Right forelimb (tissue), 1 donor: ENCODE measurements at regions not wholly inside any gene's neighbourhood (a gene's known extent, or its start where the extent isn't known, plus 50 kb on each side); places are given as distances from the start of the nearest gene placed in this dataset.

Experiments
- DNase-seq: peaks from one replicate; pipeline ENCODE4 v3.0.0-alpha.2; 2018

GRCh38 chr10:83592337-83592935 lies 546.9 kb upstream of the GHITM start:
- no peak for DNase-seq

- DNase-seq = no peak
Measured at GRCh38 chr10:83603708-83604107, 535.6 kb upstream of the GHITM start.

- no peak for DNase-seq
Measured at GRCh38 chr10:83605783-83606630, 533.3 kb upstream of the GHITM start.

- no peak for DNase-seq
Measured at GRCh38 chr10:83607959-83608745, 531.2 kb upstream of the GHITM start.

- DNase-seq = no peak
Measured at GRCh38 chr10:83612050-83612449, 527.3 kb upstream of the GHITM start.

GRCh38 chr10:83612746-83613145 lies 526.6 kb upstream of the GHITM start:
- DNase-seq = no peak

- no peak for DNase-seq
Measured at GRCh38 chr10:83617172-83617571, 522.1 kb upstream of the GHITM start.

- no peak for DNase-seq
Measured at GRCh38 chr10:83617692-83618545, 521.4 kb upstream of the GHITM start.

- no peak for DNase-seq
Measured at GRCh38 chr10:83625831-83626360, 513.4 kb upstream of the GHITM start.

GRCh38 chr10:83632701-83633100 lies 506.6 kb upstream of the GHITM start:
- DNase-seq = no peak

GRCh38 chr10:83633547-83633946 lies 505.8 kb upstream of the GHITM start:
- no peak for DNase-seq

- no peak for DNase-seq
Measured at GRCh38 chr10:83636826-83637225, 502.5 kb upstream of the GHITM start.

GRCh38 chr10:83647526-83647925 lies 491.8 kb upstream of the GHITM start:
- no peak for DNase-seq

GRCh38 chr10:83648201-83648600 lies 491.1 kb upstream of the GHITM start:
- DNase-seq = no peak

GRCh38 chr10:83649471-83649870 lies 489.8 kb upstream of the GHITM start:
- no peak for DNase-seq

- DNase-seq = no peak
Measured at GRCh38 chr10:83654689-83655088, 484.6 kb upstream of the GHITM start.

GRCh38 chr10:83656924-83657323 lies 482.4 kb upstream of the GHITM start:
- no peak for DNase-seq

GRCh38 chr10:83657487-83657886 lies 481.8 kb upstream of the GHITM start:
- DNase-seq = no peak

- no peak for DNase-seq
Measured at GRCh38 chr10:83663918-83664317, 475.4 kb upstream of the GHITM start.

- no peak for DNase-seq
Measured at GRCh38 chr10:83666762-83667161, 472.5 kb upstream of the GHITM start.

- DNase-seq = no peak
Measured at GRCh38 chr10:83667594-83667993, 471.7 kb upstream of the GHITM start.

- no peak for DNase-seq
Measured at GRCh38 chr10:83673316-83673715, 466.0 kb upstream of the GHITM start.

- DNase-seq = no peak
Measured at GRCh38 chr10:83677795-83678194, 461.5 kb upstream of the GHITM start.
